ENCODE measurements at regions not wholly inside any gene's neighbourhood (a gene's known extent, or its start where the extent isn't known, plus 50 kb on each side); places are given as distances from the start of the nearest gene placed in this dataset.

GRCh38 chr2:192381082-192381481 lies 186.3 kb upstream of the TMEFF2 start:
- no peak overlapping the region for H2BK120ac ChIP-seq (ENCODE audit: low read depth, low read length)
- H4K8ac ChIP-seq (ENCODE audit: low read length): no peak overlapping the region
- H2AFZ ChIP-seq (ENCODE audit: low read depth, low read length): no peak overlapping the region
- no peak overlapping the region for H3K9ac ChIP-seq (ENCODE audit: low read length)
- no peaks in the 10 kb centered on the region for H3K27me3 ChIP-seq (ENCODE audit: control insufficient read depth in 1 of 2, insufficient read depth in 1 of 2, low read length in 2 of 2)
- no peak overlapping the region for H2AK5ac ChIP-seq (ENCODE audit: low read length, severe bottlenecking)
- no peak overlapping the region for H2BK12ac ChIP-seq (ENCODE audit: low read length in 2 of 2)
- H2BK15ac ChIP-seq (ENCODE audit: low read depth, poor library complexity, severe bottlenecking): no peak overlapping the region
- H3K9me3 ChIP-seq (ENCODE audit: control insufficient read depth, low read length): no peaks in the 10 kb centered on the region
- H3K18ac ChIP-seq (ENCODE audit: low read depth in 1 of 2, low read length in 2 of 2): no peak overlapping the region
- no peak overlapping the region for H3K27ac ChIP-seq (ENCODE audit: low read length, poor library complexity, severe bottlenecking)
- H3K4me2 ChIP-seq (ENCODE audit: low read length, poor library complexity, severe bottlenecking): no peak overlapping the region
- no peaks in the 10 kb centered on the region for H3K79me1 ChIP-seq (replicated peaks; ENCODE audit: low read length, poor library complexity, severe bottlenecking)
- H3K14ac ChIP-seq (ENCODE audit: low read length in 2 of 2): no peak overlapping the region
- WGBS: no CpG with 5 or more reads among the region's 1 CpG
- no peak for DNase-seq
- no peak overlapping the region for H3K23ac ChIP-seq (ENCODE audit: low read length in 2 of 2)
- H3K4me1 ChIP-seq (ENCODE audit: control insufficient read depth, insufficient read depth, low read depth, low read length): no peaks in the 10 kb centered on the region
- H3K4ac ChIP-seq (ENCODE audit: low read depth in 1 of 2, low read length in 2 of 2): no peak overlapping the region
- H2BK5ac ChIP-seq (ENCODE audit: low read depth, low read length, poor library complexity, severe bottlenecking): no peak overlapping the region
- no peak overlapping the region for H3K4me3 ChIP-seq (ENCODE audit: insufficient read depth in 1 of 2, low read depth in 1 of 2, low read length in 2 of 2)
- no peak overlapping the region for H4K91ac ChIP-seq (ENCODE audit: low read length)
- H3K36me3 ChIP-seq (ENCODE audit: control insufficient read depth in 1 of 2, insufficient read depth in 2 of 2, low read depth in 1 of 2, low read length in 2 of 2): no peaks in the 10 kb centered on the region

DNA sequence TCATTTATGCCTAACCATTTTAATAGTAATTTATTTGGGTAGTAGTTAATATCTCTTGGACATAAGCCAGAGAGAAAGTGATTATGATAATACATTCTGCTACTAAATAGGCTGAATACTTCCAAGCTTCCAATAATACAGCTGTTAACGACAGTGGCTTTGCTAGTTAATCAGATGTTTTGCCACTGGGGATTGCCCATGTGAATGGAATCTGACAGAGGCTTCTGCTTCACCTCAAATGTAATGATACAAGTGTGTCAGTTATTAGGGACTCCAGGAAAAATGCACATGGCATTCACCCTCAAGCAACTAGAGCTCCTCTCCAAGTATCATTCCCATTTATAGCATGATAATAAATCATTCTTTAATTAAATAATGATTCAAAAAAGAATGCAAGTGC lies 185.0 kb upstream of the TMEFF2 start:
- Histone ChIP-seq H2BK120ac (ENCODE audit: low read depth, low read length) (no peak overlapping the region), H3K79me1 (replicated peaks; ENCODE audit: low read length, poor library complexity, severe bottlenecking) (no peaks in the 10 kb centered on the region), H3K36me3 (ENCODE audit: control insufficient read depth in 1 of 2, insufficient read depth in 2 of 2, low read depth in 1 of 2, low read length in 2 of 2) (no peaks in the 10 kb centered on the region), H3K18ac (ENCODE audit: low read depth in 1 of 2, low read length in 2 of 2) (no peak overlapping the region), H3K4me2 (ENCODE audit: low read length, poor library complexity, severe bottlenecking) (no peak overlapping the region), H2AFZ (ENCODE audit: low read depth, low read length) (no peak overlapping the region), H2AK5ac (ENCODE audit: low read length, severe bottlenecking) (no peak overlapping the region), H4K8ac (ENCODE audit: low read length) (no peak overlapping the region), H2BK5ac (ENCODE audit: low read depth, low read length, poor library complexity, severe bottlenecking) (no peak overlapping the region), H3K14ac (ENCODE audit: low read length in 2 of 2) (no peak overlapping the region), H2BK15ac (ENCODE audit: low read depth, poor library complexity, severe bottlenecking) (no peak overlapping the region), H3K9ac (ENCODE audit: low read length) (no peak overlapping the region), H3K9me3 (ENCODE audit: control insufficient read depth, low read length) (no peaks in the 10 kb centered on the region), H3K4me1 (ENCODE audit: control insufficient read depth, insufficient read depth, low read depth, low read length) (no peaks in the 10 kb centered on the region), H3K4ac (ENCODE audit: low read depth in 1 of 2, low read length in 2 of 2) (no peak overlapping the region), H3K27ac (ENCODE audit: low read length, poor library complexity, severe bottlenecking) (no peak overlapping the region), H3K4me3 (ENCODE audit: insufficient read depth in 1 of 2, low read depth in 1 of 2, low read length in 2 of 2) (no peak overlapping the region), H3K23ac (ENCODE audit: low read length in 2 of 2) (no peak overlapping the region), H4K91ac (ENCODE audit: low read length) (no peak overlapping the region), H3K27me3 (ENCODE audit: control insufficient read depth in 1 of 2, insufficient read depth in 1 of 2, low read length in 2 of 2) (no peaks in the 10 kb centered on the region), H2BK12ac (ENCODE audit: low read length in 2 of 2) (no peak overlapping the region)
- no peak for DNase-seq
- no CpG with 5 or more reads among the region's 1 CpG for WGBS

DNA sequence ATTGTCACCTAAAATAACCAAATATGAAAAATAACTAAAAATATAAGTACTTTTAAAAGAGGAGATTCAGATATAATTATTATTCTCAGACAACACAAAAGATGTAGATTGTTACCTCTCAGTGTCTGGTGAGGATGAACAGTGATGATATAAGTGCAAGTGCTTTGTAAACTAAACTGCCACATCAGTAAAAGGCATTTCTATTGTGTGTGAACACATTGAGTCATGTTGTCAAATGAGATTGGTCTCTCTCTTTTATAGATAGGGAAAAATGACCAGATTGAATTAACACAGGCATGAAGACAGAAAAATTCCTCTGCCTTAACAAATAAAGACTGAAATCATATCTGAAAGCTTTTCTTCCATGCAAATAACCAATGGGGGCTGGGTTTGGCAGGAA lies 182.4 kb upstream of the TMEFF2 start:
- Histone ChIP-seq H3K23ac (ENCODE audit: low read length in 2 of 2) (no peak overlapping the region), H3K9ac (ENCODE audit: low read length) (no peak overlapping the region), H3K4me1 (ENCODE audit: control insufficient read depth, insufficient read depth, low read depth, low read length) (no peaks in the 10 kb centered on the region)

GRCh38 chr2:192373754-192374153 lies 179.0 kb upstream of the TMEFF2 start:
- Histone ChIP-seq H3K27me3 (ENCODE audit: control insufficient read depth in 1 of 2, insufficient read depth in 1 of 2, low read length in 2 of 2) (no peaks in the 10 kb centered on the region), H2BK5ac (ENCODE audit: low read depth, low read length, poor library complexity, severe bottlenecking) (no peak overlapping the region), H2BK12ac (ENCODE audit: low read length in 2 of 2) (no peak overlapping the region), H3K27ac (ENCODE audit: low read length, poor library complexity, severe bottlenecking) (no peak overlapping the region), H3K9ac (ENCODE audit: low read length) (no peak overlapping the region), H2BK15ac (ENCODE audit: low read depth, poor library complexity, severe bottlenecking) (no peak overlapping the region), H2BK120ac (ENCODE audit: low read depth, low read length) (no peak overlapping the region), H4K8ac (ENCODE audit: low read length) (no peak overlapping the region), H3K14ac (ENCODE audit: low read length in 2 of 2) (no peak overlapping the region), H3K9me3 (ENCODE audit: control insufficient read depth, low read length) (no peaks in the 10 kb centered on the region), H3K4me3 (ENCODE audit: insufficient read depth in 1 of 2, low read depth in 1 of 2, low read length in 2 of 2) (no peak overlapping the region), H3K36me3 (ENCODE audit: control insufficient read depth in 1 of 2, insufficient read depth in 2 of 2, low read depth in 1 of 2, low read length in 2 of 2) (no peaks in the 10 kb centered on the region), H2AK5ac (ENCODE audit: low read length, severe bottlenecking) (no peak overlapping the region), H3K18ac (ENCODE audit: low read depth in 1 of 2, low read length in 2 of 2) (no peak overlapping the region), H3K23ac (ENCODE audit: low read length in 2 of 2) (no peak overlapping the region), H3K79me1 (replicated peaks; ENCODE audit: low read length, poor library complexity, severe bottlenecking) (no peaks in the 10 kb centered on the region), H4K91ac (ENCODE audit: low read length) (no peak overlapping the region), H3K4me2 (ENCODE audit: low read length, poor library complexity, severe bottlenecking) (no peak overlapping the region), H2AFZ (ENCODE audit: low read depth, low read length) (no peak overlapping the region), H3K4ac (ENCODE audit: low read depth in 1 of 2, low read length in 2 of 2) (no peak overlapping the region), H3K4me1 (ENCODE audit: control insufficient read depth, insufficient read depth, low read depth, low read length) (no peaks in the 10 kb centered on the region)
- DNase-seq: no peak
- WGBS: no CpG with 5 or more reads among the region's 2 CpGs

More for the DNA sequence above, 182.4 kb upstream of the TMEFF2 start:
- Histone ChIP-seq H4K91ac (ENCODE audit: low read length) (no peak overlapping the region), H2BK5ac (ENCODE audit: low read depth, low read length, poor library complexity, severe bottlenecking) (no peak overlapping the region), H3K18ac (ENCODE audit: low read depth in 1 of 2, low read length in 2 of 2) (no peak overlapping the region), H3K27ac (ENCODE audit: low read length, poor library complexity, severe bottlenecking) (no peak overlapping the region), H2BK15ac (ENCODE audit: low read depth, poor library complexity, severe bottlenecking) (no peak overlapping the region), H3K27me3 (ENCODE audit: control insufficient read depth in 1 of 2, insufficient read depth in 1 of 2, low read length in 2 of 2) (no peaks in the 10 kb centered on the region), H3K36me3 (ENCODE audit: control insufficient read depth in 1 of 2, insufficient read depth in 2 of 2, low read depth in 1 of 2, low read length in 2 of 2) (no peaks in the 10 kb centered on the region), H3K4me2 (ENCODE audit: low read length, poor library complexity, severe bottlenecking) (no peak overlapping the region), H3K4ac (ENCODE audit: low read depth in 1 of 2, low read length in 2 of 2) (no peak overlapping the region), H3K79me1 (replicated peaks; ENCODE audit: low read length, poor library complexity, severe bottlenecking) (no peaks in the 10 kb centered on the region), H2AFZ (ENCODE audit: low read depth, low read length) (no peak overlapping the region), H3K9me3 (ENCODE audit: control insufficient read depth, low read length) (no peaks in the 10 kb centered on the region), H2BK120ac (ENCODE audit: low read depth, low read length) (no peak overlapping the region), H4K8ac (ENCODE audit: low read length) (no peak overlapping the region), H2BK12ac (ENCODE audit: low read length in 2 of 2) (no peak overlapping the region), H3K14ac (ENCODE audit: low read length in 2 of 2) (no peak overlapping the region), H2AK5ac (ENCODE audit: low read length, severe bottlenecking) (no peak overlapping the region), H3K4me3 (ENCODE audit: insufficient read depth in 1 of 2, low read depth in 1 of 2, low read length in 2 of 2) (no peak overlapping the region)
- DNase-seq: no peak
